ENCODE measurements at regions not wholly inside any gene's neighbourhood (a gene's known extent, or its start where the extent isn't known, plus 50 kb on each side); places are given as distances from the start of the nearest gene placed in this dataset.
A peak's percentile ranks its signal among the peaks of the same experiment; 100 is the strongest.

GRCh38 chr5:141800617-141801016, 77.6 kb downstream of the PCDH1 start:
- no peak for DNase-seq

GRCh38 chr5:141799507-141800167, 78.6 kb downstream of the PCDH1 start:
- no peak for DNase-seq

GRCh38 chr5:141797425-141797824, 80.8 kb downstream of the PCDH1 start:
- DNase-seq, result no peak

- DNase-seq, result no peak
Measured at GRCh38 chr5:141795421-141795820, 82.8 kb downstream of the PCDH1 start.

- no peak for DNase-seq
Measured at GRCh38 chr5:141793881-141794280, 84.3 kb downstream of the PCDH1 start.

GRCh38 chr5:141793403-141793802, 84.8 kb downstream of the PCDH1 start:
- no peak for DNase-seq

- no peak for DNase-seq
Measured at GRCh38 chr5:141790630-141791029, 87.6 kb downstream of the PCDH1 start.

GRCh38 chr5:141789330-141789729, 88.9 kb downstream of the PCDH1 start:
- DNase-seq, result no peak

- no peak for DNase-seq
Measured at GRCh38 chr5:141788296-141788970, 89.8 kb downstream of the PCDH1 start.

GRCh38 chr5:141787376-141787775, 90.8 kb downstream of the PCDH1 start:
- peak in 3 of 4 experiments; percentile 27 to 38 (median 34) for DNase-seq

GRCh38 chr5:141786700-141787099, 91.5 kb downstream of the PCDH1 start:
- DNase-seq, result no peak

- DNase-seq, result no peak
Measured at GRCh38 chr5:141785711-141786110, 92.5 kb downstream of the PCDH1 start.

- DNase-seq, result no peak
Measured at GRCh38 chr5:141785135-141785534, 93.1 kb downstream of the PCDH1 start.

- DNase-seq, result no peak
Measured at GRCh38 chr5:141784529-141784928, 93.7 kb downstream of the PCDH1 start.

- no peak for DNase-seq
Measured at GRCh38 chr5:141783947-141784296, 94.3 kb downstream of the PCDH1 start.

- DNase-seq, result no peak
Measured at GRCh38 chr5:141783005-141783946, 94.9 kb downstream of the PCDH1 start.

GRCh38 chr5:141781910-141782309, 96.3 kb downstream of the PCDH1 start:
- no peak for DNase-seq

GRCh38 chr5:141780952-141781781, 97.0 kb downstream of the PCDH1 start:
- no peak for DNase-seq

GRCh38 chr5:141780240-141780951, 97.8 kb downstream of the PCDH1 start:
- DNase-seq, result no peak

- peak; percentile 36 to 76 (median 62) for DNase-seq
Measured at GRCh38 chr5:141779503-141779973, 97.5 kb upstream of the ARAP3 start.

- peak in 1 of 4 experiments; percentile 6 for DNase-seq
Measured at GRCh38 chr5:141778683-141779082, 96.7 kb upstream of the ARAP3 start.

GRCh38 chr5:141778206-141778605, 96.2 kb upstream of the ARAP3 start:
- DNase-seq, result peak; percentile 28 to 75 (median 54)
